Panc1 (cell line): ENCODE measurements at regions not wholly inside any gene's neighbourhood (a gene's known extent, or its start where the extent isn't known, plus 50 kb on each side); places are given as distances from the start of the nearest gene placed in this dataset.

Experiments
- ATAC-seq: fragments of 200-7000 bp; cut with Tn5 transposase; 2 replicates; pipeline ENCODE4 v1.9.1; 2020; ENCODE audit warnings: mild to moderate bottlenecking, moderate library complexity
- BruUV-seq: library from RNA; stranded (reverse); fragments of 400-500 nt; replicated peaks from 2 replicates; lab custom pipeline; 2021; lab: Mats Ljungman, UMichigan
- CTCF ChIA-PET: fragments of 300-600 bp; sonication (Branson Sonifier 250); formaldehyde crosslinking; loops from one replicate; lab custom pipeline; 2022; ENCODE audit warnings: antibody characterized with exemption; lab: Charles Lee
- POLR2A ChIA-PET: fragments of 300-600 bp; sonication (Branson Sonifier 250); formaldehyde crosslinking; loops from one replicate; lab custom pipeline; 2022; ENCODE audit warnings: antibody characterized with exemption; lab: Charles Lee
- DNase-seq: peaks from one replicate; pipeline ENCODE4 v3.0.0-alpha.2; 2010; ENCODE audit warnings: low read depth, low spot score
- H3K27ac ChIP-seq: 2 replicates; pipeline ENCODE4 v1.5.1; 2011; ENCODE audit warnings: mild to moderate bottlenecking, low read length, inconsistent platforms
- H3K27me3 ChIP-seq: fragments of 200-500 bp; sonication (Bioruptor generic); 2 replicates; pipeline ENCODE4 v1.6.0; 2014; ENCODE audit warnings: low read length, inconsistent platforms; ENCODE audit not compliant: control insufficient read depth, insufficient read depth
- H3K36me3 ChIP-seq: fragments of 200-500 bp; sonication (Bioruptor generic); 2 replicates; pipeline ENCODE4 v1.5.1; 2014; ENCODE audit warnings: inconsistent platforms, mild to moderate bottlenecking, low read length, moderate library complexity; ENCODE audit not compliant: control insufficient read depth, insufficient read depth
- H3K4me1 ChIP-seq: 2 replicates; pipeline ENCODE4 v1.5.1; 2011; ENCODE audit warnings: inconsistent platforms, mild to moderate bottlenecking, low read length, moderate library complexity; ENCODE audit not compliant: control insufficient read depth, insufficient read depth
- H3K4me3 ChIP-seq, 2 experiments: 2 replicates each; pipeline ENCODE4 v1.5.1; 2011 to 2012; ENCODE audit warnings: low read depth in 2 of 2, low read length in 2 of 2, mild to moderate bottlenecking in 2 of 2, inconsistent platforms in 1 of 2, moderate library complexity in 1 of 2
- H3K9me3 ChIP-seq: fragments of 200-500 bp; sonication (Bioruptor generic); 2 replicates; pipeline ENCODE4 v1.5.1; 2014; ENCODE audit warnings: low read depth, mild to moderate bottlenecking, inconsistent platforms, low read length, moderate library complexity; ENCODE audit not compliant: control insufficient read depth, insufficient read depth
- POLR2AphosphoS5 ChIP-seq: IDR thresholded peaks from 2 replicates; pipeline ENCODE4 v1.6.1; 2012; ENCODE audit warnings: mild to moderate bottlenecking, low read depth, low read length, moderate library complexity
- SIN3A ChIP-seq: IDR thresholded peaks from 2 replicates; pipeline ENCODE4 v1.6.1; 2012; ENCODE audit warnings: low read depth, mild to moderate bottlenecking, low read length, moderate library complexity, borderline replicate concordance; ENCODE audit not compliant: insufficient read depth
- TCF7L2 ChIP-seq: IDR thresholded peaks from 2 replicates; pipeline ENCODE4 v1.6.1; 2011; ENCODE audit warnings: mild to moderate bottlenecking, low read depth, low read length, inconsistent platforms
- in situ Hi-C: cut with HindIII; loops from 2 replicates; pipeline ENCODE4 v1.10.0; 2016; ENCODE audit warnings: low sequenced_read_pairs, low pct_unique_long_range_greater_than_20kb
- intact Hi-C: fragments of 100-400 bp; cut with micrococcal nuclease; formaldehyde crosslinking; loops from one replicate; pipeline ENCODE4 v1.10.0; 2022; ENCODE audit not compliant: unreplicated experiment
- TF ChIP-seq, protein P1 (sequence below): fragments of 450-650 bp; IDR thresholded peaks from 2 replicates; pipeline ENCODE4 v1.5.1; 2017; ENCODE audit warnings: mild to moderate bottlenecking
- TF ChIP-seq, protein P2 (sequence below), 2 experiments: IDR thresholded peaks; 2 replicates each; pipeline ENCODE4 v1.6.1; 2011 to 2012; ENCODE audit warnings: low read depth in 2 of 2, control low read depth in 1 of 2, low read length in 1 of 2, mild to moderate bottlenecking in 1 of 2, moderate library complexity in 1 of 2; ENCODE audit not compliant: insufficient read depth in 1 of 2

DNA sequence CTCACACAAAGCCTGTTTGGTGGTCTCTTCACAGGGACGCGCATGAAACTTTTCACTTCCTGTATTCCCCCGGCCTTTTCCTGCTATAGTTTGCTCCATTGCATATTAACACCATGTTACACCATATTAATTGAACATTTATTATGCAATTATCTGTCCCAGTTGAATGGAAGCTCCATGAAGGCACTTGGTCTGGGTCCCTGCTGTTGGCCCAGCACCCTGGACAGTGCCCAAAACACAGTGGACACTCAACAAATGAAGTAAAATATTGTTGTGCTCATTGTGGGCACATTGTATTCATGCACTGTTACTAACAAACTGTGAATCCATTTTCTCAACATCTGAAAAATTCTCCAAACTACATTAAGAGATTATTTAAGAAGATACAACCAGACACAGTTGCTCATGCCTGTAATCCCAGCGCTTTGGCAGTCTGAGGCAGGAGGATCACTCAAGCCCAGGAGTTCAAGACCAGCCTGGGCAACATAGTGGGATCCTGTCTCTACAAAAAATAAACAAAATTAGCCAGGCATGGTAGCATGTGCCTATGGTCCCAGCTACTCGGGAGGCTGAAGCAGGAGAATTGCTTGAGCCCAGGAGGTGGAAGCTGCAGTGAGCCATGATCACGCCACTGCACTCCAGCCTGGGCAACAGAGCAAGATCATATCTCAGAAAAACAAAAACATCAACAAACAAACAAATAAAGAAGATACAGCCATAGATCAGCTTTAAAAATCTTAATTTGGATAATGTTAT lies 292.7 kb upstream of the TENM3 start:
- H3K27me3 ChIP-seq = no peaks in the 10 kb centered on the region
- ATAC-seq (no peak), DNase-seq (no peak)
- ChIA-PET POLR2A (no interaction called here), CTCF (no interaction called here)
- BruUV-seq = no TSS peak
- H3K4me3 ChIP-seq = no peak overlapping the region
- intact Hi-C loops (no loop called here), in situ Hi-C loops (no loop called here)
- H3K9me3 ChIP-seq = no peaks in the 10 kb centered on the region
- no peaks in the 10 kb centered on the region for H3K4me1 ChIP-seq
- no peaks in the 10 kb centered on the region for H3K36me3 ChIP-seq
- no peak for TF ChIP-seq POLR2AphosphoS5
- no peak for TF ChIP-seq TCF7L2
- TF ChIP-seq, protein P1, sequence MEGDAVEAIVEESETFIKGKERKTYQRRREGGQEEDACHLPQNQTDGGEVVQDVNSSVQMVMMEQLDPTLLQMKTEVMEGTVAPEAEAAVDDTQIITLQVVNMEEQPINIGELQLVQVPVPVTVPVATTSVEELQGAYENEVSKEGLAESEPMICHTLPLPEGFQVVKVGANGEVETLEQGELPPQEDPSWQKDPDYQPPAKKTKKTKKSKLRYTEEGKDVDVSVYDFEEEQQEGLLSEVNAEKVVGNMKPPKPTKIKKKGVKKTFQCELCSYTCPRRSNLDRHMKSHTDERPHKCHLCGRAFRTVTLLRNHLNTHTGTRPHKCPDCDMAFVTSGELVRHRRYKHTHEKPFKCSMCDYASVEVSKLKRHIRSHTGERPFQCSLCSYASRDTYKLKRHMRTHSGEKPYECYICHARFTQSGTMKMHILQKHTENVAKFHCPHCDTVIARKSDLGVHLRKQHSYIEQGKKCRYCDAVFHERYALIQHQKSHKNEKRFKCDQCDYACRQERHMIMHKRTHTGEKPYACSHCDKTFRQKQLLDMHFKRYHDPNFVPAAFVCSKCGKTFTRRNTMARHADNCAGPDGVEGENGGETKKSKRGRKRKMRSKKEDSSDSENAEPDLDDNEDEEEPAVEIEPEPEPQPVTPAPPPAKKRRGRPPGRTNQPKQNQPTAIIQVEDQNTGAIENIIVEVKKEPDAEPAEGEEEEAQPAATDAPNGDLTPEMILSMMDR = no peak
- TF ChIP-seq SIN3A = no peak
- TF ChIP-seq, protein P2, sequence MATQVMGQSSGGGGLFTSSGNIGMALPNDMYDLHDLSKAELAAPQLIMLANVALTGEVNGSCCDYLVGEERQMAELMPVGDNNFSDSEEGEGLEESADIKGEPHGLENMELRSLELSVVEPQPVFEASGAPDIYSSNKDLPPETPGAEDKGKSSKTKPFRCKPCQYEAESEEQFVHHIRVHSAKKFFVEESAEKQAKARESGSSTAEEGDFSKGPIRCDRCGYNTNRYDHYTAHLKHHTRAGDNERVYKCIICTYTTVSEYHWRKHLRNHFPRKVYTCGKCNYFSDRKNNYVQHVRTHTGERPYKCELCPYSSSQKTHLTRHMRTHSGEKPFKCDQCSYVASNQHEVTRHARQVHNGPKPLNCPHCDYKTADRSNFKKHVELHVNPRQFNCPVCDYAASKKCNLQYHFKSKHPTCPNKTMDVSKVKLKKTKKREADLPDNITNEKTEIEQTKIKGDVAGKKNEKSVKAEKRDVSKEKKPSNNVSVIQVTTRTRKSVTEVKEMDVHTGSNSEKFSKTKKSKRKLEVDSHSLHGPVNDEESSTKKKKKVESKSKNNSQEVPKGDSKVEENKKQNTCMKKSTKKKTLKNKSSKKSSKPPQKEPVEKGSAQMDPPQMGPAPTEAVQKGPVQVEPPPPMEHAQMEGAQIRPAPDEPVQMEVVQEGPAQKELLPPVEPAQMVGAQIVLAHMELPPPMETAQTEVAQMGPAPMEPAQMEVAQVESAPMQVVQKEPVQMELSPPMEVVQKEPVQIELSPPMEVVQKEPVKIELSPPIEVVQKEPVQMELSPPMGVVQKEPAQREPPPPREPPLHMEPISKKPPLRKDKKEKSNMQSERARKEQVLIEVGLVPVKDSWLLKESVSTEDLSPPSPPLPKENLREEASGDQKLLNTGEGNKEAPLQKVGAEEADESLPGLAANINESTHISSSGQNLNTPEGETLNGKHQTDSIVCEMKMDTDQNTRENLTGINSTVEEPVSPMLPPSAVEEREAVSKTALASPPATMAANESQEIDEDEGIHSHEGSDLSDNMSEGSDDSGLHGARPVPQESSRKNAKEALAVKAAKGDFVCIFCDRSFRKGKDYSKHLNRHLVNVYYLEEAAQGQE (IDR thresholded peaks at IDR 0.05; ENCODE audit: insufficient read depth in 1 of 2, low read depth in 2 of 2, low read length in 1 of 2) = no peak
- H3K27ac ChIP-seq = no peak overlapping the region

DNA sequence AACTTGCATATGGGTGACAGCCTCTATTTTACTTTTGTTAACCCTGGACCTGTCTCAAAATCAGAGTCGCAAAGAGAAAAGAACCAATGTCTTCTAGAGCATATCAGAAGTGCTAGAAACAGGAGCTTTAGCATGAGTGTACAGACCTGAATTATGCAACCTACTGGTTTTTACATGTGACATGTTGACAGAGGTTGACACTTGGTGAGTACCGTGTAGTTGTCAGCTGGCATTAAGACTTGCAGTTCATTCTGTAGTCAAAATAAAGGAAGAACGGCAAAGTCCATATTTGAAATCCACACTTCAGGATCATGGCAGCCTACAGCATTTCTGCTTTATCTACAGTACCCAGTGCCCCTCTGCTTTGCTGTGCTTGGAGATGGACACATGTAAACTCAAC lies 291.9 kb upstream of the TENM3 start:
- intact Hi-C loops (no loop called here), in situ Hi-C loops (no loop called here)
- no peaks in the 10 kb centered on the region for H3K36me3 ChIP-seq
- no peak overlapping the region for H3K4me3 ChIP-seq
- no peaks in the 10 kb centered on the region for H3K9me3 ChIP-seq
- BruUV-seq = no TSS peak
- DNase-seq = no peak
- POLR2A ChIA-PET = no interaction called here
- H3K27me3 ChIP-seq = no peaks in the 10 kb centered on the region
- CTCF ChIA-PET = no interaction called here
- no peak overlapping the region for H3K27ac ChIP-seq
- TF ChIP-seq, protein P2 (IDR thresholded peaks at IDR 0.05; ENCODE audit: insufficient read depth in 1 of 2, low read depth in 2 of 2, low read length in 1 of 2) = no peak
- TF ChIP-seq SIN3A (no peak), TCF7L2 (no peak), POLR2AphosphoS5 (no peak)
- TF ChIP-seq, protein P1 = no peak
- no peaks in the 10 kb centered on the region for H3K4me1 ChIP-seq
- no peak for ATAC-seq
